Neural crest cell (in vitro differentiated cells): ENCODE measurements at regions not wholly inside any gene's neighbourhood (a gene's known extent, or its start where the extent isn't known, plus 50 kb on each side); places are given as distances from the start of the nearest gene placed in this dataset.

Source experiments
- DNase-seq: peaks from one replicate; pipeline ENCODE4 v3.0.0; 2021; ENCODE audit warnings: low read depth, mixed read lengths, low spot score
- H3K27ac Mint-ChIP-seq: one replicate; pipeline ENCODE4 v1.8.0; 2021; ENCODE audit warnings: mild to moderate bottlenecking, mixed read lengths; ENCODE audit not compliant: unreplicated experiment
- H3K27me3 Mint-ChIP-seq: 2 replicates; pipeline ENCODE4 v1.8.0; 2021; ENCODE audit warnings: low read depth, mild to moderate bottlenecking, mixed read lengths
- H3K36me3 Mint-ChIP-seq: 2 replicates; pipeline ENCODE4 v1.8.0; 2021; ENCODE audit warnings: low read depth, mild to moderate bottlenecking, mixed read lengths
- H3K4me1 Mint-ChIP-seq: 2 replicates; pipeline ENCODE4 v1.8.0; 2021; ENCODE audit warnings: mixed read lengths
- H3K4me3 Mint-ChIP-seq: one replicate; pipeline ENCODE4 v1.8.0; 2021; ENCODE audit warnings: mild to moderate bottlenecking, mixed read lengths
- H3K9me3 Mint-ChIP-seq: 2 replicates; pipeline ENCODE4 v1.8.0; 2021; ENCODE audit warnings: mixed read lengths
- CTCF ChIP-seq: fragments of 200-600 bp; sonication (generic); conservative IDR thresholded peaks from 2 replicates; pipeline ENCODE4 v1.5.0; 2021; ENCODE audit warnings: antibody characterized with exemption, mild to moderate bottlenecking

GRCh38 chr11:98829971-98830370 lies 190.8 kb upstream of the CNTN5 start:
- peaks cover 2% of the 10 kb centered on the region for H3K9me3 Mint-ChIP-seq
- DNase-seq, result no peak
- H3K27ac Mint-ChIP-seq, result no peak overlapping the region
- H3K36me3 Mint-ChIP-seq, result no peaks in the 10 kb centered on the region
- H3K27me3 Mint-ChIP-seq, result no peaks in the 10 kb centered on the region
- no peak overlapping the region for H3K4me3 Mint-ChIP-seq
- H3K4me1 Mint-ChIP-seq, result peaks cover 3% of the 10 kb centered on the region
- no peak for TF ChIP-seq CTCF

GRCh38 chr11:98834776-98835175 lies 186.0 kb upstream of the CNTN5 start:
- H3K4me1 Mint-ChIP-seq, result peaks cover 3% of the 10 kb centered on the region
- TF ChIP-seq CTCF, result no peak
- peak overlapping the region; percentile 5 for H3K27ac Mint-ChIP-seq
- DNase-seq, result no peak
- peaks cover 7% of the 10 kb centered on the region for H3K9me3 Mint-ChIP-seq
- H3K27me3 Mint-ChIP-seq, result no peaks in the 10 kb centered on the region
- no peaks in the 10 kb centered on the region for H3K36me3 Mint-ChIP-seq
- H3K4me3 Mint-ChIP-seq, result no peak overlapping the region

- H3K27me3 Mint-ChIP-seq, result no peaks in the 10 kb centered on the region
- TF ChIP-seq CTCF, result no peak
- no peak for DNase-seq
- peaks cover 3% of the 10 kb centered on the region for H3K4me1 Mint-ChIP-seq
- no peak overlapping the region for H3K4me3 Mint-ChIP-seq
- H3K9me3 Mint-ChIP-seq, result peaks cover 7% of the 10 kb centered on the region
- no peaks in the 10 kb centered on the region for H3K36me3 Mint-ChIP-seq
- no peak overlapping the region for H3K27ac Mint-ChIP-seq
Measured at GRCh38 chr11:98835335-98835734, 185.4 kb upstream of the CNTN5 start.

GRCh38 chr11:98836156-98836555 lies 184.6 kb upstream of the CNTN5 start:
- no peak for TF ChIP-seq CTCF
- no peaks in the 10 kb centered on the region for H3K27me3 Mint-ChIP-seq
- DNase-seq, result no peak
- H3K4me1 Mint-ChIP-seq, result peaks cover 3% of the 10 kb centered on the region
- peaks cover 7% of the 10 kb centered on the region for H3K9me3 Mint-ChIP-seq
- no peak overlapping the region for H3K4me3 Mint-ChIP-seq
- no peak overlapping the region for H3K27ac Mint-ChIP-seq
- H3K36me3 Mint-ChIP-seq, result no peaks in the 10 kb centered on the region

GRCh38 chr11:98842187-98842586 lies 178.6 kb upstream of the CNTN5 start:
- no peak for TF ChIP-seq CTCF
- DNase-seq, result no peak
- no peak overlapping the region for H3K4me3 Mint-ChIP-seq
- no peaks in the 10 kb centered on the region for H3K36me3 Mint-ChIP-seq
- peaks cover 13% of the 10 kb centered on the region for H3K9me3 Mint-ChIP-seq
- H3K27me3 Mint-ChIP-seq, result no peaks in the 10 kb centered on the region
- no peaks in the 10 kb centered on the region for H3K4me1 Mint-ChIP-seq
- H3K27ac Mint-ChIP-seq, result no peak overlapping the region

DNA sequence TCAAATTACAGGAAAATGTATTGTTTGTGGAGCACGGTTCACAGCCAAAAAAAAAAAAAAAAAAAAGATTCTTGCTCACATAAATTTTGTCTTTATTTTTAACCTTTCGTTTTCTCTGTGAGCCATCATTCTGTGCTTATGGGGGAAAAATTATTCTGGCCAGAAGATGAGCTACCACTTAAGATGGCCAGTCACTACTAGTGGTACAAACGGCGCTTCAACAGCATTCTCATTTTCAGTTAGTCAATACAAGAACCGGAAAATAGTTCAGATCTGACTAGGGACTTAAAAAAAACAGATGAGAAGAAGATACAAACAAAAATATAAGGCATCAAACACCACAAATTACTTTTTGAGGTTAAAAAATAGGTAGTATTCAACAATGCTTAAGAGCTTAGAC lies 158.6 kb upstream of the CNTN5 start:
- no peaks in the 10 kb centered on the region for H3K36me3 Mint-ChIP-seq
- TF ChIP-seq CTCF, result no peak
- no peak overlapping the region for H3K27ac Mint-ChIP-seq
- H3K4me1 Mint-ChIP-seq, result no peaks in the 10 kb centered on the region
- DNase-seq, result no peak
- H3K4me3 Mint-ChIP-seq, result no peak overlapping the region
- H3K9me3 Mint-ChIP-seq, result peaks cover 2% of the 10 kb centered on the region
- H3K27me3 Mint-ChIP-seq, result no peaks in the 10 kb centered on the region
